ENCODE measurements at regions not wholly inside any gene's neighbourhood (a gene's known extent, or its start where the extent isn't known, plus 50 kb on each side); places are given as distances from the start of the nearest gene placed in this dataset.

DNA sequence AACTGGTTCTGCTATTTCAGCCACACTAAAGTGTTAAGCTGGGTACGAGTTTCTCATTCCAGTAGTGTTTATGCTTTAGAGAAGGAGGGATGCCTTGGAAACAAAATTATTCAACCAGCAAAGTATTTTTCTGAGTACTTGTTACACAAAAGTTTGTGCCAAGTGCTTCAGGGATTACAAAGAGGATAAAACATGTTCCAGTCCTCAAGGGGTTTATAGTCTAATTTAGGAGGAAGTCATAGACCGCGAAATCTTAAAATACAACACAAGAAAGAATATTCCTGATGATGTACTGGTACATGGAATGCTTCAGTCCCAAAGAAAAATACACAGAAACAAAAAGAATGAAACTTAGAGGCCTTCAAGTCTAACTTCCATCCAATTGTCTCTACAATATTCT, 85.4 kb upstream of the NR4A3 start:
- DNase-seq (ENCODE audit: low spot score in 2 of 2): no peak
- H3K4me3 ChIP-seq (ENCODE audit: low read depth, poor library complexity, severe bottlenecking): no peak overlapping the region
- intact Hi-C loops (cut with DNase I; ENCODE audit: low total_unique reads): no loop called here
- 66 to 79% methylated on average over 3 of the region's 3 CpGs for WGBS, 2 donors
- TF ChIP-seq, protein P1, sequence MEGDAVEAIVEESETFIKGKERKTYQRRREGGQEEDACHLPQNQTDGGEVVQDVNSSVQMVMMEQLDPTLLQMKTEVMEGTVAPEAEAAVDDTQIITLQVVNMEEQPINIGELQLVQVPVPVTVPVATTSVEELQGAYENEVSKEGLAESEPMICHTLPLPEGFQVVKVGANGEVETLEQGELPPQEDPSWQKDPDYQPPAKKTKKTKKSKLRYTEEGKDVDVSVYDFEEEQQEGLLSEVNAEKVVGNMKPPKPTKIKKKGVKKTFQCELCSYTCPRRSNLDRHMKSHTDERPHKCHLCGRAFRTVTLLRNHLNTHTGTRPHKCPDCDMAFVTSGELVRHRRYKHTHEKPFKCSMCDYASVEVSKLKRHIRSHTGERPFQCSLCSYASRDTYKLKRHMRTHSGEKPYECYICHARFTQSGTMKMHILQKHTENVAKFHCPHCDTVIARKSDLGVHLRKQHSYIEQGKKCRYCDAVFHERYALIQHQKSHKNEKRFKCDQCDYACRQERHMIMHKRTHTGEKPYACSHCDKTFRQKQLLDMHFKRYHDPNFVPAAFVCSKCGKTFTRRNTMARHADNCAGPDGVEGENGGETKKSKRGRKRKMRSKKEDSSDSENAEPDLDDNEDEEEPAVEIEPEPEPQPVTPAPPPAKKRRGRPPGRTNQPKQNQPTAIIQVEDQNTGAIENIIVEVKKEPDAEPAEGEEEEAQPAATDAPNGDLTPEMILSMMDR (IDR thresholded peaks at IDR 0.05): no peak
- TF ChIP-seq POLR2A (IDR thresholded peaks at IDR 0.05): no peak

DNA sequence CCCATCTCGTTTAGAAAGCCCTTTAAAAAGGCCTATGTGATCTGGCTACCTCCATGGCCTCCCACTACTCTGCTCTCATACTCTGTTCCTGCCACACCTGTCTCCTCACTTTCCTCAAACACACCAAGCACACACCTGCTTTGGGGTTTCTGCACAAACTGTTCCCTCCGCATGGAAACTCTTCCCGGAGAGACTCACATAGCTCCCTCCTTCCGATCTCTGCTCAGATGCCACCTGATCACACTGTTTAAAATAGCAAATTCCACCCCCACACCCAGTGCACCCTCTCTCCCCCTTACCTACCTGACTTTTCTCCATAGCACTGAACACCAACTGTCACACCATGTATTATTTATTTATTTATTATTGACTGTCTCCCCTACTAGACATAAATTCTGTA, 84.0 kb upstream of the NR4A3 start:
- intact Hi-C loops (cut with DNase I; ENCODE audit: low total_unique reads): no loop called here
- TF ChIP-seq, protein P1 (IDR thresholded peaks at IDR 0.05): no peak
- TF ChIP-seq POLR2A (IDR thresholded peaks at IDR 0.05): no peak
- no peak overlapping the region for H3K4me3 ChIP-seq (ENCODE audit: low read depth, poor library complexity, severe bottlenecking)
- no peak for DNase-seq (ENCODE audit: low spot score in 2 of 2)
- 90 to 91% methylated on average over 4 of the region's 4 CpGs for WGBS, 2 donors

DNA sequence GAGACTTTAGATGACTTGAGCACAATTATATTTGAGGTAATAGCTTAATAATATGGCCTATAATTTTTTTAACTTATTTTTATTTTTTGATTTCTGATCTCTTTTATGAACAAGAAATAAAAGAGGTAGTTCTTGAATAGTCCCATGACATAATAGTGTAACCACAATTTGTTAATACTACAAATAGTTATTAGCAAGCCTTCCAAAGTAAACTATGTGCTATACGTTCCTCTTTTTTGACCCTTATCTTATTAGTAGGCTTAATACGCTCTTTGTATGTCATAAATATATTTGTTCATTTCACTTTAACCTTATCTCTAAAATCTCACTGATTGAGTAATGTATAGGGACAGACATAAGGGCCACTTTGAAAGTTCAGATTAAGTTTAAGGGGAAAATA, 78.7 kb upstream of the NR4A3 start:
- H3K4me3 ChIP-seq (ENCODE audit: low read depth, poor library complexity, severe bottlenecking): no peak overlapping the region
- WGBS, 2 donors: 79 to 84% methylated on average over 2 of the region's 2 CpGs
- DNase-seq (ENCODE audit: low spot score in 2 of 2): no peak
- TF ChIP-seq, protein P1 (IDR thresholded peaks at IDR 0.05): no peak
- TF ChIP-seq POLR2A (IDR thresholded peaks at IDR 0.05): no peak
- intact Hi-C loops (cut with DNase I; ENCODE audit: low total_unique reads): no loop called here

DNA sequence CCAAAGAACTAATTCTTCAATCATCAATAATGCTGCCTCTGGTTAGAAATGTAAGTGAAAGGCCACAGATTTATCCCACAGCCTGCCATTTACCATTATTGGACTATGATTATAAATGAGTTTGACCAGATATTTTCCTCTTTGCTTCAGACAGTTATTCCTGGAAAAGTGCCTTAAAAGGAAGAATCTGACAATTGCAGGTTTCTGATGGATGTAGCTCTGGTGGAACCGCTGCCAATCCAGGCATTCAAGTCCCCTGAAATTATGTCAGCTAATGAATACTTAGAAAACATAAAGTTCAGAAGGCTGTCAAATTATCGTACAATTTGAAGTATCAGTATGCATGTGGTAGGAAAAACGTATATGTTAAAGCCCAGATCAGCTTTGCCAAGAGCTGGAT, 78.2 kb upstream of the NR4A3 start:
- TF ChIP-seq, protein P1 (IDR thresholded peaks at IDR 0.05): no peak
- no peak for TF ChIP-seq POLR2A (IDR thresholded peaks at IDR 0.05)
- H3K4me3 ChIP-seq (ENCODE audit: low read depth, poor library complexity, severe bottlenecking): no peak overlapping the region
- no peak for DNase-seq (ENCODE audit: low spot score in 2 of 2)
- intact Hi-C loops (cut with DNase I; ENCODE audit: low total_unique reads): no loop called here
- 90 to 93% methylated on average over 3 of the region's 3 CpGs for WGBS, 2 donors

DNA sequence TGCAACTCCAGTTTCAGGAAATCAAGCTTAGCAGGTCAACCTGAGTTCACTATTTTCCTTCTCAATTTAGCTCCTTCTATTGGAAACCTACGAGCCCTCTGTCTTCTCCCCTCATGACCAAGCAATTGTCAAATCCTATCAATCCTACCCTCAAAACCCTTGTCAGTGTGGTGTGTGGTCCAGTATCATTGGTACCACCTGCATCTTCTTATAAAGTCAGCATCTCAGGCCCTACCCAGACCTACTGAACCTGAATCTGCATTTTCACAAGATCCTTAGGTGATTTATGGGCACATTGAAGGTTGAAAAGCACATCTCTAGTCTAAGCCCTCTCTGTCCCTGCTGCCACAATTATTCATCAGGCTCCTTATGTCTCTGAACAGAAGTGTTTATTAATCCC, 77.6 kb upstream of the NR4A3 start:
- intact Hi-C loops (cut with DNase I; ENCODE audit: low total_unique reads): no loop called here
- WGBS, 2 donors: 85 to 89% methylated on average over 1 of the region's 1 CpG
- no peak for TF ChIP-seq POLR2A (IDR thresholded peaks at IDR 0.05)
- TF ChIP-seq, protein P1 (IDR thresholded peaks at IDR 0.05): no peak
- no peak overlapping the region for H3K4me3 ChIP-seq (ENCODE audit: low read depth, poor library complexity, severe bottlenecking)
- DNase-seq (ENCODE audit: low spot score in 2 of 2): no peak

DNA sequence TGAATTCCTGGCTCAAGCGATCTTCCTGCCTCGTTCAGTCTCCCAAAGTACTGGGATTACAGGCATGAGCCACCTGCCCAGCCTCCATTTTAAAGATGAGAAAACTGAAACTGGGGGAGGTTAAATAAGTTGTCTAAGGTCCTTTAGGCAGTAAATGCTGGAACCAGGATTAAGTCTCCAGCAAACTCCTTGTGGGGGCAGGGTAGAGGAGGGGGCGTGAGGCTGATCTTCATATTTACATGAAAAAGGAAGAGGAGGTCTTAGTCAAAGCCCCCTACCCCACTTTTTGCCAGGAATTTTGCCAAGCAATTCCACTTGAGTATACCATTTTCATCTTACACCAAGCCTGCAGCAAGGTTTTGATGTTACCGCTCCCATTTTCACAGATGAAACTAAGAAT, 76.6 kb upstream of the NR4A3 start:
- DNase-seq (ENCODE audit: low spot score in 2 of 2): no peak
- intact Hi-C loops (cut with DNase I; ENCODE audit: low total_unique reads): no loop called here
- H3K4me3 ChIP-seq (ENCODE audit: low read depth, poor library complexity, severe bottlenecking): no peak overlapping the region
- TF ChIP-seq, protein P1 (IDR thresholded peaks at IDR 0.05): no peak
- TF ChIP-seq POLR2A (IDR thresholded peaks at IDR 0.05): no peak
- 82 to 84% methylated on average over 4 of the region's 4 CpGs for WGBS, 2 donors
